GM12865 (cell line): ENCODE measurements at regions not wholly inside any gene's neighbourhood (a gene's known extent, or its start where the extent isn't known, plus 50 kb on each side); places are given as distances from the start of the nearest gene placed in this dataset.
A peak's percentile ranks its signal among the peaks of the same experiment; 100 is the strongest.

Experiments
- DNase-seq: peaks from one replicate; pipeline ENCODE4 v3.0.0; 2010; ENCODE audit warnings: low read depth
- H3K4me3 ChIP-seq: 2 replicates; pipeline ENCODE4 v1.5.1; 2011; ENCODE audit warnings: mild to moderate bottlenecking, low read depth, low read length, control low read depth
- CTCF ChIP-seq: IDR thresholded peaks from 2 replicates; pipeline ENCODE4 v1.5.1; 2011; ENCODE audit warnings: low read length, control low read depth, low read depth, inconsistent platforms; ENCODE audit not compliant: insufficient read depth; ENCODE audit errors: missing control alignments

DNA sequence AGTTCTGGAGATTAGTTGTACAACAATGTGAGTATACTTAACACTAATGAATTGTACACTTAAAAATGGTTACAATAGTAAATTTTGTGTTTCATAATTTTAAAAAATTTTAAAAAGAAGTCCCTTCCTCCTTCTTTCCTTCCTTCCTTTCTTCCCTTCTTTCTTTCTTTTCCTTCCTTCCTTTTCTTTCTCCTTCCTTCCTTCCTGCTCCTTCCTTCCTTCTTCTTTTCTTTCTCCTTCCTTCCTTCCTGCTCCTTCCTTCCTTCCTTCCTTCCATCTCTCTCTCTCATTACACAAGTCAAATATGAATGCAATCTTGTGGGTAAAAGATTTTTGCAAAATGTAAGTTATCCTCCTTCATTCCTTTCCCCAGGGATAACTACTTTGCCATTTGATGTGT, 97.1 kb upstream of the TBCA start:
- no peak for TF ChIP-seq CTCF
- H3K4me3 ChIP-seq, result no peak overlapping the region
- DNase-seq, result no peak

DNA sequence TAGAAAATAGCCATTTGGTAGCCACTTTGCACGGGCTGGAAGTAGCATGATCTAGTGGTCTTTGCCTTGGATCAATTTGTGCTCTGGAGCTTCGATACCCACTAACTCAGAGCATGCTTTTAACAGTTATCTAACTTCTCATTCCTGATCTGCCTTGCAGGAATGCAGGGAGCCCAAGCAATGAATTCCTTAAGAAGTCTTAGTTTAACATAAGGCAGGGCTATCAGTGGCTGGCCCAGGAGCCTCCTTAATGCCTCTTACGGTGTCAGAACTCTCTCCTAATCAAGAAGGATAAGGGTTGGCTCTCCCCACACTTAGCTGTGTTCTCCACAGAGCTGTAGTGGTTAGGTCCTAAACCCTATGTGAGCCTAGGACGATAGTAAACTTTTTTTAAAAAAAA, 95.8 kb upstream of the TBCA start:
- DNase-seq, result no peak
- no peak for TF ChIP-seq CTCF
- no peak overlapping the region for H3K4me3 ChIP-seq

GRCh38 chr5:77871016-77871415, 94.9 kb upstream of the TBCA start:
- no peak overlapping the region for H3K4me3 ChIP-seq
- no peak for TF ChIP-seq CTCF
- no peak for DNase-seq

- DNase-seq, result no peak
- TF ChIP-seq CTCF, result no peak
- no peak overlapping the region for H3K4me3 ChIP-seq
These were observed 93.1 kb upstream of the TBCA start for GRCh38 chr5:77869116-77869798.

DNA sequence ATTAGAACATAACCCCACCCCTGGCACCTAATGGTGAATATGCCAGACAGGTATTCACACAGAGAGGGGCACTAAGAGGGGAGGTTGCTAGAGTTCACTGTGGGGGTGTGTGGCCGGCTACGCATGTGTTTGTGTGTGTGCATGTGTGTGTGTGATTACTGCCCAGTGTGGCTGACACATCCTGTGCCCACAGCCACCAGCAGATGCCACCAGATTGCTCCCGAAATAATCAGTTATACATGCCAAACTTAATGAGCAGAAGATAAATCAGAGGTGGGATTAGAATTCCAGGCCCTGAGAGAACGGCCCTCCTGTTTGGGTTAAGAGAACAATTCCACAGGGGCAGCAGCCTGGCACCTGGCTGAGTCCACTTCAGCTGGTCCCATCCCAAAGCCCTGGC, 91.8 kb upstream of the TBCA start:
- DNase-seq, result no peak
- no peak overlapping the region for H3K4me3 ChIP-seq
- TF ChIP-seq CTCF, result no peak

GRCh38 chr5:77867194-77867691, 91.1 kb upstream of the TBCA start:
- TF ChIP-seq CTCF, result peak; percentile 17
- H3K4me3 ChIP-seq, result no peak overlapping the region
- DNase-seq, result no peak

- no peak for DNase-seq
- no peak for TF ChIP-seq CTCF
- H3K4me3 ChIP-seq, result no peak overlapping the region
These were observed 90.1 kb upstream of the TBCA start for GRCh38 chr5:77866198-77866597.
